Activated T-helper 2 cell treated with anti-CD3 and anti-CD28 coated beads, Interferon-gamma antibody, Interleukin-2, Interleukin-4, amounts not matched to agents 10 μg/mL and 5 μg/mL and 100 μg/mL, durations not matched to agents 14 hours and 24 hours and 36 hours (primary cell): ENCODE measurements at regions not wholly inside any gene's neighbourhood (a gene's known extent, or its start where the extent isn't known, plus 50 kb on each side); places are given as distances from the start of the nearest gene placed in this dataset.
"Not testable (repeated sequence)": the region's sequence is repeated elsewhere in the genome, so short reads cannot be mapped to it uniquely, and the experiment has no call there.

Source experiments
- DNase-seq: peaks from one replicate; pipeline ENCODE4 v3.0.0; 2021; ENCODE audit warnings: low spot score
- H3K27ac Mint-ChIP-seq: one replicate; pipeline ENCODE4 v1.8.0; 2021; ENCODE audit warnings: mixed read lengths
- H3K27me3 Mint-ChIP-seq: one replicate; pipeline ENCODE4 v1.8.0; 2021; ENCODE audit warnings: low read depth, mixed read lengths
- H3K36me3 Mint-ChIP-seq: one replicate; pipeline ENCODE4 v1.8.0; 2021; ENCODE audit warnings: low read depth, mixed read lengths
- H3K4me1 Mint-ChIP-seq: one replicate; pipeline ENCODE4 v1.8.0; 2021; ENCODE audit warnings: low read depth, mixed read lengths
- H3K4me3 Mint-ChIP-seq: one replicate; pipeline ENCODE4 v1.8.0; 2021; ENCODE audit warnings: low read depth, mild to moderate bottlenecking, moderate library complexity, mixed read lengths
- H3K9me3 Mint-ChIP-seq: one replicate; pipeline ENCODE4 v1.8.0; 2021; ENCODE audit warnings: mixed read lengths
- intact Hi-C: fragments of 100-400 bp; cut with micrococcal nuclease; formaldehyde crosslinking; loops from one replicate; pipeline ENCODE4 v1.15.1; 2023

- intact Hi-C loops: no loop called here
- DNase-seq: no peak
- Mint-ChIP-seq H3K27me3 (no peaks in the 10 kb centered on the region), H3K9me3 (peaks cover 51% of the 10 kb centered on the region), H3K4me3 (no peak overlapping the region), H3K4me1 (no peaks in the 10 kb centered on the region), H3K27ac (no peak overlapping the region), H3K36me3 (no peaks in the 10 kb centered on the region)
Measured at GRCh38 chr15:17026633-17027032, 3515.0 kb downstream of the GOLGA6L6 start.

GRCh38 chr15:17022040-17022439, 3519.6 kb downstream of the GOLGA6L6 start:
- H3K4me3 Mint-ChIP-seq, H3K36me3 Mint-ChIP-seq, intact Hi-C loops, H3K4me1 Mint-ChIP-seq, H3K27ac Mint-ChIP-seq, H3K27me3 Mint-ChIP-seq, DNase-seq: not testable (repeated sequence)
- peaks cover 59% of the 10 kb centered on the region for H3K9me3 Mint-ChIP-seq
